Keratinocyte (primary cell): ENCODE measurements at regions not wholly inside any gene's neighbourhood (a gene's known extent, or its start where the extent isn't known, plus 50 kb on each side); places are given as distances from the start of the nearest gene placed in this dataset.

Source experiments
- DNase-seq: peaks from one replicate; pipeline ENCODE4 v3.0.0-alpha.2; 2011; ENCODE audit warnings: low read depth, missing footprints, low spot score
- FAIRE-seq: peaks from 2 replicates; lab custom pipeline; 2011; peaks lifted over from hg19 to GRCh38; lab: Jason Lieb, UNC
- H2AFZ ChIP-seq: 2 replicates; pipeline ENCODE4 v1.6.0; 2012; ENCODE audit warnings: low read length, control low read depth, inconsistent platforms; ENCODE audit not compliant: control insufficient read depth
- H3K27ac ChIP-seq: 2 replicates; pipeline ENCODE4 v1.5.1; 2011; ENCODE audit warnings: low read length; ENCODE audit not compliant: control insufficient read depth, insufficient read depth
- H3K27me3 ChIP-seq: 3 replicates; pipeline ENCODE4 v1.6.0; 2011; ENCODE audit warnings: low read length; ENCODE audit not compliant: control insufficient read depth, insufficient read depth; ENCODE audit errors: extremely low read depth
- H3K36me3 ChIP-seq, 2 experiments: 2 replicates in 1 of 2; 3 replicates in 1 of 2; pipeline ENCODE4 v1.5.1; 2011; ENCODE audit warnings: low read length in 2 of 2, mild to moderate bottlenecking in 1 of 2; ENCODE audit not compliant: control insufficient read depth in 2 of 2, insufficient read depth in 2 of 2; ENCODE audit errors: extremely low read depth in 1 of 2
- H3K4me1 ChIP-seq: 3 replicates; pipeline ENCODE4 v1.5.1; 2011; ENCODE audit warnings: low read length; ENCODE audit not compliant: control insufficient read depth, insufficient read depth; ENCODE audit errors: extremely low read depth
- H3K4me2 ChIP-seq: 3 replicates; pipeline ENCODE4 v1.6.0; 2011; ENCODE audit warnings: low read depth, low read length; ENCODE audit not compliant: control insufficient read depth, insufficient read depth; ENCODE audit errors: extremely low read depth
- H3K4me3 ChIP-seq, 3 experiments: fragments of 200-600 bp in 1 of 3; sonication (generic) in 1 of 3; 2 replicates in 2 of 3; 3 replicates in 1 of 3; pipeline ENCODE4 v1.5.1; 2011 to 2016; ENCODE audit warnings: low read length in 3 of 3, mild to moderate bottlenecking in 3 of 3, control low read depth in 2 of 3, inconsistent platforms in 1 of 3, low read depth in 1 of 3, mixed read lengths in 1 of 3, mixed run types in 1 of 3, moderate library complexity in 1 of 3; ENCODE audit not compliant: control insufficient read depth in 2 of 3, insufficient read depth in 2 of 3; ENCODE audit errors: extremely low read depth in 1 of 3
- H3K79me2 ChIP-seq: 2 replicates; pipeline ENCODE4 v1.6.0; 2012; ENCODE audit warnings: low read length; ENCODE audit not compliant: control insufficient read depth, insufficient read depth
- H3K9ac ChIP-seq: 3 replicates; pipeline ENCODE4 v1.6.0; 2011; ENCODE audit warnings: low read length; ENCODE audit not compliant: control insufficient read depth, insufficient read depth; ENCODE audit errors: extremely low read depth
- H3K9me1 ChIP-seq: 3 replicates; pipeline ENCODE4 v1.6.0; 2011; ENCODE audit warnings: low read length; ENCODE audit not compliant: control insufficient read depth, insufficient read depth; ENCODE audit errors: extremely low read depth
- H3K9me3 ChIP-seq: 2 replicates; pipeline ENCODE4 v1.5.1; 2012; ENCODE audit warnings: low read depth, low read length; ENCODE audit not compliant: control insufficient read depth
- H4K20me1 ChIP-seq: 3 replicates; pipeline ENCODE4 v1.6.0; 2011; ENCODE audit warnings: low read length; ENCODE audit not compliant: control insufficient read depth, insufficient read depth; ENCODE audit errors: extremely low read depth
- CTCF ChIP-seq, 3 experiments: IDR thresholded peaks in 1 of 3; conservative IDR thresholded peaks in 1 of 3; optimal IDR thresholded peaks in 1 of 3; 2 replicates in 2 of 3; 3 replicates in 1 of 3; pipeline versions ENCODE3 to v1.5.1; 2011; ENCODE audit warnings: low read length in 3 of 3, mild to moderate bottlenecking in 3 of 3, moderate library complexity in 2 of 3, control low read depth in 1 of 3, inconsistent platforms in 1 of 3; ENCODE audit not compliant: insufficient read depth in 2 of 3; ENCODE audit errors: extremely low read depth in 1 of 3
- EZH2 ChIP-seq: IDR thresholded peaks from one replicate; pipeline ENCODE4 v1.6.1; 2012; ENCODE audit warnings: inconsistent platforms, mild to moderate bottlenecking, low read length, moderate library complexity
- dilution Hi-C: fragments of 300-500 bp; cut with MboI; formaldehyde crosslinking; loops from one replicate; pipeline ENCODE4 v1.7.0; 2020; ENCODE audit warnings: low sequenced_read_pairs; ENCODE audit not compliant: extremely low pct_ligation_motif_present

- H3K27ac ChIP-seq, result no peak overlapping the region
- DNase-seq, result no peak
- H3K4me1 ChIP-seq, result no peaks in the 10 kb centered on the region
- no peak overlapping the region for H3K4me3 ChIP-seq
- no peaks in the 10 kb centered on the region for H3K27me3 ChIP-seq
- no peak overlapping the region for H3K4me2 ChIP-seq
- H3K36me3 ChIP-seq, result no peaks in the 10 kb centered on the region
- H2AFZ ChIP-seq, result no peak overlapping the region
- TF ChIP-seq CTCF (optimal IDR thresholded peaks at IDR 0.05 in 1 of 3, IDR thresholded peaks at IDR 0.05 in 1 of 3, conservative IDR thresholded peaks at IDR 0.05 in 1 of 3; ENCODE audit: extremely low read depth in 1 of 3, insufficient read depth in 2 of 3, low read length in 3 of 3) (no peak), EZH2 (no peak)
- H4K20me1 ChIP-seq, result no peaks in the 10 kb centered on the region
- H3K9ac ChIP-seq, result no peak overlapping the region
- no peaks in the 10 kb centered on the region for H3K9me3 ChIP-seq
- dilution Hi-C loops, result no loop called here
- no peaks in the 10 kb centered on the region for H3K79me2 ChIP-seq
- FAIRE-seq, result no peak
- H3K9me1 ChIP-seq, result no peaks in the 10 kb centered on the region
These were observed 282.2 kb downstream of the GUCY2F start for GRCh38 chrX:109199726-109200125.

GRCh38 chrX:109190542-109190941 lies 291.3 kb downstream of the GUCY2F start:
- no peak overlapping the region for H3K4me3 ChIP-seq
- peaks cover 9% of the 10 kb centered on the region for H3K27me3 ChIP-seq
- H2AFZ ChIP-seq, result no peak overlapping the region
- no peak for TF ChIP-seq CTCF (optimal IDR thresholded peaks at IDR 0.05 in 1 of 3, IDR thresholded peaks at IDR 0.05 in 1 of 3, conservative IDR thresholded peaks at IDR 0.05 in 1 of 3; ENCODE audit: extremely low read depth in 1 of 3, insufficient read depth in 2 of 3, low read length in 3 of 3)
- no peak for TF ChIP-seq EZH2
- no peaks in the 10 kb centered on the region for H3K9me1 ChIP-seq
- no peaks in the 10 kb centered on the region for H3K79me2 ChIP-seq
- no peak for DNase-seq
- H3K4me2 ChIP-seq, result no peak overlapping the region
- H3K36me3 ChIP-seq, result no peaks in the 10 kb centered on the region
- no peaks in the 10 kb centered on the region for H3K9me3 ChIP-seq
- H3K27ac ChIP-seq, result no peak overlapping the region
- no peak for FAIRE-seq
- no peaks in the 10 kb centered on the region for H3K4me1 ChIP-seq
- H4K20me1 ChIP-seq, result no peaks in the 10 kb centered on the region
- dilution Hi-C loops, result no loop called here
- H3K9ac ChIP-seq, result no peak overlapping the region
